Esophagus muscularis mucosa (tissue), 4 donors: ENCODE measurements at regions not wholly inside any gene's neighbourhood (a gene's known extent, or its start where the extent isn't known, plus 50 kb on each side); places are given as distances from the start of the nearest gene placed in this dataset.
A peak's percentile ranks its signal among the peaks of the same experiment; 100 is the strongest.

ENCODE experiments used
- DNase-seq: peaks from one replicate; pipeline ENCODE4 v3.0.0-alpha.2; 2017; ENCODE audit errors: extremely low spot score
- H3K27ac ChIP-seq, 4 donors: fragments of 200-600 bp; sonication (generic); replicated peaks in 1 of 4; 1 replicate in 3 of 4; 2 replicates in 1 of 4; pipeline ENCODE4 v1.5.1; 2016 to 2019; ENCODE audit warnings: mild to moderate bottlenecking in 1 of 4
- H3K27me3 ChIP-seq, 4 donors: fragments of 200-600 bp; sonication (generic); one replicate each; pipeline versions ENCODE4 v1.5.1 to v1.6.0; 2016 to 2019
- H3K36me3 ChIP-seq, 4 donors: fragments of 200-600 bp; sonication (generic); one replicate each; pipeline ENCODE4 v1.5.1; 2016 to 2019
- H3K4me1 ChIP-seq, 4 donors: fragments of 200-600 bp; sonication (generic); one replicate each; pipeline ENCODE4 v1.5.1; 2016 to 2019
- H3K4me3 ChIP-seq, 4 donors: fragments of 200-600 bp; sonication (generic); 1 replicate in 2 of 4; 2 replicates in 2 of 4; pipeline ENCODE4 v1.5.1; 2016 to 2019; ENCODE audit warnings: mild to moderate bottlenecking in 4 of 4, moderate library complexity in 1 of 4
- H3K9me3 ChIP-seq, 4 donors: fragments of 200-600 bp; sonication (generic); 1 replicate in 3 of 4; 2 replicates in 1 of 4; pipeline ENCODE4 v1.5.1; 2016 to 2019
- EP300 ChIP-seq: sonication (generic); formaldehyde crosslinking; IDR thresholded peaks from one replicate; pipeline ENCODE4 v1.6.1; 2017; ENCODE audit warnings: antibody characterized with exemption
- POLR2A ChIP-seq: fragments of 450-650 bp; IDR thresholded peaks from one replicate; pipeline ENCODE4 v1.6.1; 2017; ENCODE audit warnings: antibody characterized with exemption, moderate library complexity, mild to moderate bottlenecking, low read depth
- POLR2AphosphoS5 ChIP-seq, 2 donors: sonication (generic); formaldehyde crosslinking; IDR thresholded peaks; one replicate each; pipeline ENCODE4 v1.6.1; 2017; ENCODE audit warnings: antibody characterized with exemption in 2 of 2
- WGBS: methylation state at CpG from one replicate; pipeline ENCODE4 v1.1.5; 2018; 5-methylcytosine and 5-hydroxymethylcytosine counted together
- intact Hi-C: fragments of 100-400 bp; cut with DNase I; formaldehyde crosslinking; loops from one replicate; pipeline ENCODE4 v1.15.1; 2023
- TF ChIP-seq, protein P1 (sequence below), 3 experiments: fragments of 200-600 bp in 2 of 3; fragments of 450-650 bp in 1 of 3; sonication (generic) in 2 of 3; IDR thresholded peaks; one replicate each; pipeline ENCODE4 v1.5.1; 2017 to 2019; ENCODE audit warnings: antibody characterized with exemption in 3 of 3, mild to moderate bottlenecking in 2 of 3, moderate library complexity in 1 of 3

- 64% methylated on average over 3 of the region's 3 CpGs for WGBS
Observed at GRCh38 chr14:22266683-22267082, 322.3 kb downstream of the DAD1 start.

GRCh38 chr14:22266142-22266442 is 322.9 kb downstream of the DAD1 start:
- no peak overlapping the region for H3K4me3 ChIP-seq
- no peak overlapping the region for H3K27ac ChIP-seq
- 49% methylated on average over 2 of the region's 2 CpGs for WGBS
- no peaks in the 10 kb centered on the region for H3K27me3 ChIP-seq
- TF ChIP-seq POLR2AphosphoS5 (IDR thresholded peaks at IDR 0.05) (no peak), POLR2A (no peak), EP300 (no peak)
- TF ChIP-seq, protein P1, sequence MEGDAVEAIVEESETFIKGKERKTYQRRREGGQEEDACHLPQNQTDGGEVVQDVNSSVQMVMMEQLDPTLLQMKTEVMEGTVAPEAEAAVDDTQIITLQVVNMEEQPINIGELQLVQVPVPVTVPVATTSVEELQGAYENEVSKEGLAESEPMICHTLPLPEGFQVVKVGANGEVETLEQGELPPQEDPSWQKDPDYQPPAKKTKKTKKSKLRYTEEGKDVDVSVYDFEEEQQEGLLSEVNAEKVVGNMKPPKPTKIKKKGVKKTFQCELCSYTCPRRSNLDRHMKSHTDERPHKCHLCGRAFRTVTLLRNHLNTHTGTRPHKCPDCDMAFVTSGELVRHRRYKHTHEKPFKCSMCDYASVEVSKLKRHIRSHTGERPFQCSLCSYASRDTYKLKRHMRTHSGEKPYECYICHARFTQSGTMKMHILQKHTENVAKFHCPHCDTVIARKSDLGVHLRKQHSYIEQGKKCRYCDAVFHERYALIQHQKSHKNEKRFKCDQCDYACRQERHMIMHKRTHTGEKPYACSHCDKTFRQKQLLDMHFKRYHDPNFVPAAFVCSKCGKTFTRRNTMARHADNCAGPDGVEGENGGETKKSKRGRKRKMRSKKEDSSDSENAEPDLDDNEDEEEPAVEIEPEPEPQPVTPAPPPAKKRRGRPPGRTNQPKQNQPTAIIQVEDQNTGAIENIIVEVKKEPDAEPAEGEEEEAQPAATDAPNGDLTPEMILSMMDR (IDR thresholded peaks at IDR 0.05), result no peak
- no peaks in the 10 kb centered on the region for H3K4me1 ChIP-seq
- H3K36me3 ChIP-seq, result no peaks in the 10 kb centered on the region
- intact Hi-C loops, result no loop called here
- no peak for DNase-seq
- no peaks in the 10 kb centered on the region for H3K9me3 ChIP-seq

More at GRCh38 chr14:22266683-22267082, 322.3 kb downstream of the DAD1 start:
- Histone ChIP-seq H3K27me3 (no peaks in the 10 kb centered on the region), H3K27ac (no peak overlapping the region), H3K4me1 (no peaks in the 10 kb centered on the region), H3K9me3 (no peaks in the 10 kb centered on the region), H3K36me3 (no peaks in the 10 kb centered on the region), H3K4me3 (no peak overlapping the region)
- intact Hi-C loops, result no loop called here
- DNase-seq, result no peak
- TF ChIP-seq EP300 (no peak), POLR2AphosphoS5 (IDR thresholded peaks at IDR 0.05) (no peak), POLR2A (no peak)
- TF ChIP-seq, protein P1 (IDR thresholded peaks at IDR 0.05), result no peak

DNA sequence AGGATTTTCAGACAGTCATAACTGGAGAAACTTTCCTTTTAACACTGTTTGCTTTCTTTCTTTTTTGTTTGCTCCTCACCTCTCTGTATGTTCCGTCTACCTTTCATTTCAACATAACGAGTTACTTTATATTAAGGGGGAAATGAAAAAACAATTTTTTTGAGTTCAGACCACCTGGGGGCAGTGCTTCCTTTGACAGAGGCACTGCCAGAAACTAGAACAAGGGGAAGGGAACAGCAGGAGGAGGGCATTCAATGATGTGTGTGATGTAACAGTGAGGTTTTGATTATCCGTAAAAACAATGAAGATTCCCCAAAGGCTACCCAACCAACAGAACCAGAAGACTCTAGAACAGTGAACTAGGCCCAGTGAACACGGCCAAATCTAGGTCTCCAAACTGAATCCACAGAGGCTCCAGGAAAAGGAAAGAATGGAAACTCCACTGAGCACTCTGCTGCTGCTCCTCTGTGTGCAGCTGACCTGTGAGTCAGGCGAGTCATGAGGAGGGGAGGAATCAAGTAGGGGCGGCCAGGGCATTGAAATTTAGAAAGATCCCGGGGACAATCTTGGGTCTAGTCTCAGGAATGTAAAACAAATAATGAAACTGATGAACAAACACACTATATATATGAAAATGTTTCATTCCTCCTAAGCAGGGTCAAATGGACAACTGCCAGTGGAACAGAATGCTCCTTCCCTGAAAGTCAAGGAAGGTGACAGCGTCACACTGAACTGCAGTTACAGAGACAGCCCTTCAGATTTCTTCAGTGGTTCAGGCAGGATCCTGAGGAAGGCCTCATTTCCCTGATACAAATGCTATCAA is 323.5 kb downstream of the DAD1 start:
- H3K4me3 ChIP-seq, result no peak overlapping the region
- TF ChIP-seq POLR2A (no peak), EP300 (no peak), POLR2AphosphoS5 (IDR thresholded peaks at IDR 0.05) (no peak)
- TF ChIP-seq, protein P1 (IDR thresholded peaks at IDR 0.05), result no peak
- DNase-seq, result peak; percentile 50
- H3K27ac ChIP-seq, result no peak overlapping the region
- no peaks in the 10 kb centered on the region for H3K27me3 ChIP-seq
- intact Hi-C loops, result no loop called here
- H3K36me3 ChIP-seq, result no peaks in the 10 kb centered on the region
- WGBS, result 50% methylated on average over 7 of the region's 8 CpGs
- H3K4me1 ChIP-seq, result no peaks in the 10 kb centered on the region
- H3K9me3 ChIP-seq, result no peaks in the 10 kb centered on the region

- no peak overlapping the region for H3K4me3 ChIP-seq
- H3K27me3 ChIP-seq, result no peaks in the 10 kb centered on the region
- H3K9me3 ChIP-seq, result no peaks in the 10 kb centered on the region
- no peaks in the 10 kb centered on the region for H3K4me1 ChIP-seq
- H3K27ac ChIP-seq, result no peak overlapping the region
- 87% methylated on average over 1 of the region's 1 CpG for WGBS
- DNase-seq, result no peak
- no peaks in the 10 kb centered on the region for H3K36me3 ChIP-seq
- intact Hi-C loops, result no loop called here
- TF ChIP-seq, protein P1 (IDR thresholded peaks at IDR 0.05), result no peak
- no peak for TF ChIP-seq EP300
- TF ChIP-seq POLR2A, result no peak
- TF ChIP-seq POLR2AphosphoS5 (IDR thresholded peaks at IDR 0.05), result no peak
Observed at GRCh38 chr14:22264759-22265158, 324.3 kb downstream of the DAD1 start.

DNA sequence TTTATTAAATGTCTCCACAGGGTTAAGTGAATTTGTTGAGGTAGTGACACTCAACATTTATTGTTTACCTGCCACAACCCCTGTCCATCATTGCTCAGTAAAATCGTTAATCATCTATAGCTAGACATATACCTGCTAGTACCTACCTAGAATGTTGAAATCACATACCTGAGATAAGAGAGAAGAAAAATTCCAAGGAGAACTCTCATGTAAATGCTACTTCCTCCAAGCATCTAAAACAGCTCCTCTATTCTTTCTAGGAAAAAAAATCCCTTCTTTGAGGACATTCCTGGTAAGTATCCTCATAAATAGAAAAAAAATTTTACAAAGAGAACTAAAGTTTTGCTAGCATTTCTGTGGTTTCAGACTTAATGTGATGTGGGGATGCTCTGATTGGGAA is 325.1 kb downstream of the DAD1 start:
- Histone ChIP-seq H3K4me1 (no peaks in the 10 kb centered on the region), H3K27me3 (no peaks in the 10 kb centered on the region), H3K27ac (no peak overlapping the region), H3K36me3 (no peaks in the 10 kb centered on the region), H3K4me3 (no peak overlapping the region), H3K9me3 (no peaks in the 10 kb centered on the region)
- WGBS, result 75% methylated on average over 1 of the region's 1 CpG
- intact Hi-C loops, result no loop called here
- DNase-seq, result no peak
- no peak for TF ChIP-seq POLR2A
- TF ChIP-seq, protein P1 (IDR thresholded peaks at IDR 0.05), result no peak
- TF ChIP-seq POLR2AphosphoS5 (IDR thresholded peaks at IDR 0.05), result no peak
- TF ChIP-seq EP300, result no peak
